ENCODE measurements at regions not wholly inside any gene's neighbourhood (a gene's known extent, or its start where the extent isn't known, plus 50 kb on each side); places are given as distances from the start of the nearest gene placed in this dataset.

DNA sequence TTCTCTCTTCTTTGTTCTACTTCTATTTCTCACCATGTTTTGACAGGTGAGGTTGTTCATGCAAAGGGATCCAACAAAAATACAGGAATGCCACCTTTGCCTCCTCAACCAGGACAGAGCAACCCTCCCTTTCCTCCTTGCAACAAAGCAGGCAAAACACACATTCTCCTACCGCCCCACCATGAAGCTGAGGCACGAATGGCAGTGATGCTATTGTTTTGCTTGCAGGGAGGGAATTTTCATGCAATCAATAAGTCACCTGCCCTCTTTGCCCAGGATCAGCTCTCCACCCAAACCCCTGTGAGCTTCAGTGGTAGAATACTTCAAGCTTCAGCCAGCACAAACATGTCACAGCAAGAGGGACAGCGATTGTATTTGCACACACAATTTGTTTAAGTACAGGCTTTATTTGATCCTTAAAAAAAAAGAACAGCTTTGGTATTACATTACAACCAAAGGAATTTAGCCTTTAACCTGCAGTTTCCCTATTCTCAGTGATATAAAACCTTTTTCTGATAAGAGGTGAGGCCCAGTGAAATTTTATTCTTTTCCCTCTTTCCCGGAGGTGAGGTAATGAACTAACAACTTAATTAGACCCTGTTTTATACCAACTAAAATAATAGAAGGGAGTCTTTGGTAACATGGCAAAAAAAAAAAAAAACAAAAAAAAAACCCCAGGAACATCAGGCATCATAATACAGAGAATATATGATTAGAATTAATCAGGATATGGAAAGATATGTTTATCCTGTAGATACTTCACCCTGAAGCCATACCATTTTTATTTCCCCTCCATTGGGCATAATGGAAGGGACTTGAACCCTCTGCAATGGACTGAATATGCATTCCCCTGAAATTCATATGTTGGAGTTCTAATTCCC is 87.0 kb upstream of the EEA1 start:
- DNase-seq = no peak

DNA sequence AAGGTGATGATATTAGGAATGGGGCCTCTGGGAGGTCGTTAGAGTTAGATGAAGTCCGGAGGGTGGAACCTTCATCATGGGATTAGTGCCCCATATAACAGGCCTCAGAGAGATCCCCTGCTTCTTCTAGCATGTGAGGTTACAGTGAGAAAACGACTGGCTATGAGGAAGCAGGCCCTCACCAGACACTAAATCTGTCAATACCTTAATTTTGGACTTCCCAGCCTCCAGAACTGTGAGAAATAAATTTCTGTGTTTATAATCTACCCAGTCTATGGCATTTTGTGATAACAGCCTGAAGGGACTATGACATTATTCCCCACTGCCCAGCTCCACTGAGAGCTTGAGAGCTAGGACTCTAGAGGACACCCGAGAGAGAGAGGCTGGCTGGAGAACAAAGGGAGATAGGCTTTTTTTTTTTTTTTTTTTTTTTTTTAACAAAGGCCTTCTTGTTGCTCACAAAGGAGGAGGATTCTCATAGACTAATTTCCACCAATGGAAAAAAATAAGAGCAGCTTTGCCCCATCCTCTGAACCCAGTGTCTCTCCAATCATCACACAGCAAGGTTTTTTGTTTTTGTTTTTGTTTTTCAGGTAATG is 87.8 kb upstream of the EEA1 start:
- DNase-seq = no peak

DNA sequence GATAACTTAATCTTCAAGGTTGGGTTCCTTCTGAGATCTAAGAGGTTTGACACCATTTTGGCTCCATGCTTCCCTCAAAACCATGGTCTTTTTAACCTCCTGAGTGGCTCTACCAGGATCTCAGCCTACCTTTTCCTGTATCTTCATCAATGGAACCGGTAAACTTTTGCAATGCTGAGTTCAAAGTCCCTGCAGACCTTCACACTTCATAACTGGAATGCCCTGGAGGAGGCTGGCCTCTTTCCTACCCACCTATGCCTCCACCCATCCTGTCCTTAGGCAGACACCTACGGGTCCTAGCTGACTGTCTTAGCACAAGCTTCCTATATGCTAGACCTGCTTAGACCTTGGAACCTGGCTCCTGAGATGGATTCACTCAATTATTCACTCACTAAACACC is 89.5 kb upstream of the EEA1 start:
- DNase-seq = no peak

DNA sequence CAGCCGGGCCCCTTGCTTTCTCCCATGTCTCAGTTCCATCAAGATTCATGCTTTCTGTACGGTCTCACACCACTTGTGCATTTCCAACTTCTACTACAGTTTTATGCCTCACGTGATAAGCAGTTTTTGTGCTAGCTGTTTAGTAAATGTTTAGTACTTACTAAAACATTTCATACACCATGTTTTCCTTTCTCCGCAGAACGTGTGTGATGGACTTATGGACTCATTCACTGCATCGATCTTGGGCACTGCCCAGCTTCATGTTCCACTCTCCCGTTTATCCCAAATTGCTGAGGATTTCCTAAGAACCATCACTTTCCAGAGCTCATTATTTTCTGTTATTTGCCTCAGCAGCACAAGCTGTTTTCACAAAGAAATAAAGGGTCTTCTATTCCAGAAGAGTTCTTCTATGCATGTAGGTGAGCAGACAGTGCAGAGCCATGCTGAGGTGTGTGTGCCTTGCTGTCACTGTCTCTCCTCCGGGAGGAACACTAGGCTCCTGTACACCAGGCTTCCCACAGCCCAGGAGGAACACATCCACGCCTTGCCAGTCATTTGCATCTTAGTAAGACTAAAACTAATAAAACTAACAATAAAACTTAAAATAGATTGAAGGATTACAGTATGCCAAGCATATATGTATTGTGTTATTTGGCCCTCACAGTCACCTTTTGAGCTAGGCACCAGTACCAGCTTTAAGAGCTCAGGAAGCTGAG is 90.3 kb upstream of the EEA1 start:
- no peak for DNase-seq

DNA sequence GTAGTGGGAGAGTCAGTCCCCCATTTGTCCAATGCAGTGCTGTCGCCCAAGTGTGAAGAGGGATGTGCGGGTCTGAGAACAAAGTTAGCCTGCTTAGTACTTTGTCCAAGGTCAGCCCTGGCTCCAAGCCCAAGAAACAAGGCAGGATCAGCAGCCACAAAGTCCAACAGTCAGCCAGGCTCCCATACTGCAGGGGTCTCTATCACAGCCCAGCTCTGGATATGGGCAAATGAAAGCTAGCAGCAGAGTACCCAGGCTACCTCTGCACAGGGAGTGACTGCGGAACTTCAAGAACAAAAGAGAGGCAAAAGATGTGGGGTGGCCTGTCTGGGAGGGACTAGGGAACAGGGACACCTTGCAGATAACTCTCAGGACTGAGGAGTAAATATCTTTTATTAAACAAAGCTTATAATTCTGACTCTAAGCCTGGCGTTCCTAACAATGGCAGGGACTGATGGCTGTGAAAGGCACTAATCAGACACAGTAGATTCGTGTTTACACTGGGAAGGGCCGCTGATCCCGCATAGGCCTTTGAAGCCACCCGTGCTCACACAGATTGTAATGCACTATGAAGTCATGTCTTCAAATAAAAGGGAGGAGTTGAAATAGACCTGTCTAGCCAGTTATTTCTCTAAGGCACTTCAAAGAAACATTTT is 91.0 kb upstream of the EEA1 start:
- DNase-seq = no peak

DNA sequence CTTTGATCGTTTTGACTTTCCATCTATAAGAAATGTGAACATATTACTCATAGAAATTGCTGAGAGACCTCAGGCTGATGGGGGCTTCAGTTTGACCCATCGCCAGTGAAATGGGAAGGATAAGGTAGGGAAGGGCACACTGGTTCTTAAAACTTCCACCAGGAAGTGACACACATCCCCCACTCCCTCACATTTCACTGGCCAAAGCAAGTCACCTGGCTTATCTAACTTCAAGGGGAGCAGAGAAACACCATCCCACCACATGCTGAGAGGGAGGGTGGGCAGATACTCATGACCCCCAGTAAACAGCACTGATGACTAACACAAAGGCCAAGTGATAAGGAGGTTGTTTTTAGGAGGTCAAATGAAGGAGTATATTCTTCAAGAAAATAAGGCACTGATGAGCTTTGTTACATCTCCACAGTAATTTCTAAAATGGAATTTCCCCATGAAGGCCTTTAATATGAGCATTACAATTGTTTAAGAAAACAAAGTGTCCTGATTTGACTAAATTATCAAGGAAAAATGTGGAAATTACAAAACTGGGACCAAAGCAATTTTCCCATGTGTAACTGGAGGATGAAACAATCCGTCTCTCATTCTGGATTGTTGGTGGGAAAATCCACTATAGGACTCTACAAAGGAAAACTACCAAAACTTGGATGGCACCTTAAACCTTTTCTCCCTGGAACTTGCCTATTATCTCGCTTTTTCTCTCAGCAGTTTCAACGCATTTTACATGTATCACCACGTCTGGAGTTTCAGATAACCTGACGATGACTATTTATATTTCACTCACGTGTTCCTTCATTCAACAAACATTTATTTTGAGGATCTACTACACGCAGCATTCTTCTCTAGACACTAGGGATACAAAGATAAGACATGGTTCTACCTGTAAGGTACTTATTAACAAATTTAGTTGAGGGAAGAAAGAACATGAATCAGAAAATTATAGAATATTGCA is 91.8 kb upstream of the EEA1 start:
- no peak for DNase-seq

DNA sequence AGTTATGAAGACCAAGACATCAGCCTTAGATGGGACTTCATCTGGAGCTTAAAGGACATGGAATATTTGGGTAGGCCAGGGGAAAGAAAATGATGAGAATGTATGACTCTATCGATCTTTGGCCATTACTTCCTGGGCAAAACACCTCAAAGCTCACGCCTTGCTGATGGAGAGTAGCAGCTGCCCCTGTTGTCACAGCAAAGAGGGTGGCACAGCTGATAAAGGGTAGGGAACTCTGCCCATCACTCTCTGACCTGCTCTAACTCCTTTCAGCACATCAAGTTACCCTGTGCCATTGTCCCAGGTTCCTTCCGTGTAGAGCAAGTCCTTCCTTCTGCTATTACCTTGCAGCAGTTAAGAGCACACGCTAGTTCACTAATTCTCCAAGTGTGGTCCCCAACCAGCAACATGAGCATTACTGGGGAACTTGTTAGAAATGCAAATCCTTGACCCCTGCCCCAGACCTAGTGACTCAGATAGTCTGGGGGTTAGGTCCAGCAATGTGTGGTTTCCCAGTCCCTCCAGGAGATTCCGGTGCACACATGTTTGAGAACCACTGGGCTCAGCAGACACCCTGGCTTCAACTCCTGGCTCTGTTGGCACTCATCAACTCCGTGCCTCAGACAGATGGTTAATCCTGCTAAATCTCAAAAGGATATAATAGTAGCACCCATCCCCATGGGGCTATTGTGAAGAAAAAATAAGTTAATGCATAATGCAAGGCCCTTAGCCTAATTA is 93.7 kb upstream of the EEA1 start:
- DNase-seq = no peak

DNA sequence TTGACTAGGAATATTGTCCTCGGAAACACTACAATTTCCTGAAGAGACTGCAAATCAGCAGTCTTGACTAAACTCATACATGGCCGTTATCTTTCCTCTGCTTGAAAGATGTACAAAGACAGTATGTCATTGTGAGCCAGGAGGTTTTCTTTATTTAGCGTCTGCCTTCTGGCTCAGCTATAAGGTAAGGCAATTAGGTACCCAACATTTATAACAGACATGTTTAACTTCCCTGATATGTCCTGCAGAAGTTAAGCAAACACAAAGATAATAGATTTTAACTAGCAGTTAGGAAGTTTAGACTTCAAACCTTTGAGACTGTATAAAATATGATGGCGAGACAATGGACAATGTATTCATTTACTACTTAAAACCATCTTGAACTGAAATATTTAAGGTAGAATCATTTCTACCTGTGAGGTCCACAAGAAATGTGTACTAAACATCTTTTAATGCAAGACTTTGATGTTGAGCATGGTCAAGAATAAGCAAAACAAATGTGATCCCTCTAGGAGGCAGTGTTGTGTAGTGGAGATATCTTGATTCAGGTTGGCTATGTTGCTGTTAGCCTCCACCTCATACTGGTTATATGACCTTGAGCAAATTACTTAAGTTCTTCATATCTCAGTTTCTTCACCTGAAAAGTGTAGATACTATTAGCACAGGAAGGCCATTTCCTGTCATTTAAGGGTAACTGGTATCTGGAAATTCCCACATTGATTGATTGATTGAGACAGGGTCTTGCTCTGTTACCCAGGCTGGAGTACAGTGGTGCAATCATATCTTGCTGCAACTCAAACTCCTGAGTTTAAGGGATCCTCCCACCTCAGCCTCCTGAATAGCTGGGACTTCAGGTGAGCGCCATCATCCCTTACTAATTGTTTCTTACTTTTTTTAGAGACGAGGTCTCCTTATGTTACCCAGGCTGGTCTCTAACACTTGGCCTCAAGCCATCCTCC is 96.3 kb upstream of the EEA1 start:
- no peak for DNase-seq

DNA sequence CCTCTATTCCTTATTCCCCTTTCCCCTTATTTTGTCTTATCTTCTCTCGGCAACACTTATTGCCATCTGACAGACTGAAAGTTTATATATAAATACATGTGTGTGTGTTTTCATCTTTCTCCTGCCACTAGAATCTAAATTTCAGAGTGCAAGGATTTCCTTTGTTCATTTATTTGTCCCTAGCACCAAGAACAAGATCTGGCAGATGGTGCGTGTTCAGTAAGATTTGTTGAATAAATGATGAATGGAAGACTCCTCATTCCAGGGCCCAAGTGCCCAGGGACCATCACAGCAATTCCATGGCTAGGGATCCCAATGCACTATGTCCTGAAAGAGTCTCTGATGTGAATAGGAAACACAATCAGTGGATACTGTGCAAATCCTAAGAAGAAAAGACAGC is 97.9 kb upstream of the EEA1 start:
- no peak for DNase-seq

DNA sequence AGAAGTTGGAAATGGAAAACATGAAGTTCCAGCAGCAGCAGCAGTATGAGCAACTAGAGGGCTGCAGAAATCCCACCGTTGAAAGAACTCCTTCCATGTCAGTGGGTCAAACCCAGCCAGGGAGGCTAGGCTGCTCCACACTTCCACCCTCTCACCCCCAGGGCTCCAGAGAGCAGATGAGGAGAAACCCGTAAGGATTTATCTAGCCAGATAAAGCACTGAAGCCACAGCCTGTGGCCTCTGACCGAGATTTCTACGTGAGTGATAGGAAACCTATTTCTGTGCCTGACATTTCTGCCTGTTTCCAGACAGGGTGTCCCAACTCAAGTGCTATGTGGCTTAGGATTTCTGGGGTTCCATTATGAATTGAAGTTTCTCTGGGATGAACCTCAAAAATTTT is 100.0 kb upstream of the EEA1 start:
- no peak for DNase-seq

DNA sequence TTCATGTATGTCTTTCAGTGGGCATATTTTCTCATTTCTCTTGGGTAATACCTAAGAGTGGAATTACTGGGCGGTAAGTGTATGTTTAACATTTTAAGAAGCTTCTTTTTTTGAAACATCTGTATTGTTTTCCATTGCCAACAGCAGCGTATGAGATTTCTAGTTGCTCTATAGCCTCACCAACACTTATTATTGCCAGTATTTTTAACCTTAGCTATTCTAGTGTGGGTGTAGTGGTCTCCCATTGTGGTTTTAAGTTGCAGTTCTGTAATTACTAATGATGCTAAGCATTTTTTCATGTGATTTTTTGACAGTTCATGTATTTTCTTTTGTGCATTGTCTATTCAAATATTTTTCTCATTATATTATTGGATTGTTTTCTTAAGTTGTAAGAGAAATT is 101.9 kb upstream of the EEA1 start:
- DNase-seq = no peak

DNA sequence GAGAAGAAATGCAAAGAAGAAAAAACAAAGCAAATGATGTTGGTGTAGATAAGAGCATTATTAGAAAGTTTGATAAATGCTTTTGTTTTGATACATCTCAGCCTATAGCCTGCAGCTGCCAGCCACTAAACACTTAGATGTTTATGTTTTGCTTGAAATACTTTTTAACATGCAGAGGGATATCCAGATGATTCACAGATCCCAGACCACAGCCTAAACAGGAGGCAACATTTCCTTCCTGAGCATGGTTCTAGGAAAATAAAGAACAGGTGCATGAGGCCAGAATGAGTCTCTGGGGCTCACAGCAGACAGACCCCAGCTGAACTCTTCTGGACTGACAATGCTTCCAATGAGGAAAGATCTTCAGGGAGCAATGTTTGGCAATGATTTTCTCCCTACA is 103.7 kb upstream of the EEA1 start:
- no peak for DNase-seq

DNA sequence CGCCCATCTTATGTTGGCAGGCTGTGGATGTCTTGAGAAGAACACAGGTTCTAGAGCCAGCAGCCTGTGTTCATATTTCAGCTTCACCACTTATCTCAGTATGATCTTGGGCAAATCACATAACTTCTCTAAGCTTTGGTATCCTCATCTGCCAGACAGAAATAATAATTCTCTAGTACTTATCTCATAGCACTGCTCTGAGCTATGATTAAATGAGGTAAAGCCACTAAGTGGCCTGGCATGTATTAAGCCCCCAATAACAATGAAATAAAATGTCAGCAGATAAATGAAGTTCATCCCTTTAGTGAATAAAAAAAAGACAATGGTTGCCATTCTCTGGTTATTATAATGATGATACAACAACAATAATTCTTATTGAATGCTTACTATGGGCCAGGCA is 104.9 kb upstream of the EEA1 start:
- no peak for DNase-seq

DNA sequence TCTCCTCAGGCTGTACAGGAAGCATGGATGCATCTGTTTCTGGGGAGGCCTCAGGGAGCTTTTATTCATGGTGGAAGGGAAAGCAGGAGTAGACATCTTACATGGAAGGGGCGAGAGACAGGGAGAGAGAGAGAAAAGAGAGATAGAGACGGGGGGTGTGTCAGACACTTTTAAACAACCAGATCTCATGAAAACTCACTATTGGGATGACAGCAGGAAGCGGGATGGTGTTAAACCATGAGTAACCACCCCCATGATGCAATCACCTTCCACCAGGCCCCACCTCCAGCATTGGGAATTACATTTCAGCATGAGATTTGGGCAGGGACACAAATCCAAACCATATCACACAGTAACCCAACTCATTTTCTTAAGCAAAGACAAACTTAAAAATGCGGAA is 110.0 kb upstream of the EEA1 start:
- DNase-seq = no peak

DNA sequence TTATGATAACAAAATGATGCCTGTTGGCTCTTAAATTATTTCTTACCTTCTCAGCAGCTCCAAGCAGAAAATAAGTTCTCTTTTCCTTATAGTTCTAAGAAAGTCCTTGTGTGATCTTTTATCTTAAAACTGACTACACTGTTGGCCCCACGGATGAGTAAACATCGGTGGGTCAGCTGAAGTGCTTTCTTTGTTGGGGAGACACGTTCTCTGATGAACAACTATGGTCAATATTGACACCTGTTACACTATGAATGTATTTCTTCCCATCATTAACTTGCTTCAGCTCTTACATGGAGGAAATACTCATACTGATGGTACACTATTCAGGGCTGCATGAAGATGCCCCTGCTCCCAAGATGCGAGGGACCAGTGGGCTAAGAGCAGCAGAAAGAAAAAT is 110.8 kb upstream of the EEA1 start:
- DNase-seq = no peak

DNA sequence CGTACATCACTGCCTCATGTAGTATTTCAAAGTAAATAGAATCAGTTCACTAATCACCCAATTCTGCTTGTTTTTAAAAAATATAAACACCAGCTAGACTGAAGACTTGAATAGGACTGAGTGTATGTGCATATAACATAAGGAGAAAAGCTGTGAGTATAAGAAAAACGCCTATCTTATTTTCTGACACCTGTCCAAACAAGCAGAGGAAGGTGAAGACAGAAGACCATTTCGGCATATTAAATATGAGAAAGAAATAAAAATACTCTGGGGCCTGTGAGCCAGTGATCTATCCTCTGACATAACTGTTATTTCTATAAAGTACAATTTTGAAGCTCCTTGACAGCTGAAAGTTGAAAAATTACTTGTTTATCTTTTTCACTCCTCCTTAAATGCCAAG is 111.3 kb upstream of the EEA1 start:
- DNase-seq = no peak

DNA sequence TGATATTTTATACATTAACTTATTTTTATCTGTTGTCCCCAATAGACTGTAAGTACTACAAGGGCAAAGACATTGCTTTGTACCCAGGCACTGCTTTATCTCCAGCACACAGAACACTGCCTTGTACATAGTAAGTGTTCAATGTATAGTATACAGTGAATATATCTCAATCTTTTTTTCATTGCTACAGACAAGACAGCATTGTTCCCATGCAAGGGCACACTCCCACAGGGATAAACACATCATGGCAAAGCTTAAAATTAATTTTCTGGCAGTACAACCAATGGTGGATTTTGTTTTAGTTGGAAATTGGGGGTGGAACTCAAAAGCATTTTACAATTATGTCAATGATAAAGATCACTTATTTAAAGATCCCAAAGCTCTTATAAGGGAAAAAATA is 112.3 kb upstream of the EEA1 start:
- no peak for DNase-seq

DNA sequence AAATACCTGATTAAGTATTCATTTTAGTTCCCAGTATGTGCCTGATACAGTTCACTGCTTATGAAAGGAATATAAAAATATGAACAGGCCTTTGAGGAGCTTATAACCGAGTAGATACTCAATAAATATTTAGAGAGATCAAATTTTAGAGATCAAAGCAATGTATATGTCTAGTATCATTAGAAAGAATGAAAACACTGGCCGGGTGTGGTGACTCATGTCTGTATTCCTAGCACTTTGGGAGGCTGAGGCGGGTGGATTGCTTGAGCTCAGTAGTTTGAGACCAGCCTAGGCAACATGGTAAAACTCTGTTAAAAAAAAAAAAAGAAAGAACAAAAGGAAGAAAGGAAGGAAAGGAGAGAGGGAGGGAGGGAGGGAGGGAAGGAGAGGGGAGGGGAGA is 113.2 kb upstream of the EEA1 start:
- no peak for DNase-seq

DNA sequence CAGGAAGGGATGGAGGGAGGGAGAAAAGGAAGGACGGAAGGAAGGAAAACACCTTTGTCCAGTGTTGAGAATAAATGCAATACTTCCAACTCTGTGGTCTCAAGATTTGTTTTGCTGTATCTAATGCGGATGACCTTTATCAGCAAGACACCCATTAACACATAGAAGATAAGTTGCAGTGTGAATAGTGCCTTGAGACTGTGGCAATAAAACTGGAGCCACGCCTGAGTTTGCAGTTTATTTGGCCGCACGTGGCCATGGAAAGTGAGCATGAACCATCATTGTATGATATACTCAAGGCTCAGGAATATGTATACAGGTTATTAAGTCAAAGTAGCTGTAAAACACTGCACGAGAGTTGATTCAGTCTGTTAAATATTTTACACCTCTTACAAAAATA is 113.6 kb upstream of the EEA1 start:
- DNase-seq = no peak

DNA sequence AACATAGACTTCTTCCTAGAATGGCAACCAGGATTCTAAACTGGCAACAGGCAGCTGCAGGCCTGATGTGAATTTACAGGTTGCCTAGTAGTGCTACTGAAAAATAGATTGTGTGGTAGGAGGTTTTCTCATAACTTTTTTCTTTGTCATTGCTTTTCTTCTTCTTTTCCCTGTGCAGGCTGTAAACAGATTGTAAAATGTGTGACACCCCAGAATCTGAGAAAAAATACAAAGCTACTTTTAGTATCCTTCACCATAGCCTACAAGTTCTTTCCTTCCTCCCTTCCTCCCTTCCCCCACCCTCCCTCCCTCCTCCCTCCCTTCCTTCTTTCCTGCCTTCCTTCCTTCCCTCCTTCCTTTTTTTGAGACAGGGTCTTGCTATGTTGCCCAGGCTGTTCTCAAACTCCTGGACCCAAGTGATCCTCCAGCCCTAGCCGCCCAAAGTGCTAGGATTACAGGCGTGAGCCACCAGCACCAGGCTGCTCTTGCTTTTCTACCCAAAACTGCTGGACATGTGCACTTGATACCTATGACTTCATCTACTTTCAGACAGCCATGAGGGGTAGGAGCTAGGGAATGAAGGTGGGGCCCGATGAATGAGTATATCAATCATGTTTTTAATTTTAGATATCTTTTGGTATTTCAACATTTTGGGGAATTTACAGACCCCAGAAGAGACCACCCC is 114.2 kb upstream of the EEA1 start:
- DNase-seq = no peak
